ENCODE measurements at regions not wholly inside any gene's neighbourhood (a gene's known extent, or its start where the extent isn't known, plus 50 kb on each side); places are given as distances from the start of the nearest gene placed in this dataset.
"Not testable (repeated sequence)": the region's sequence is repeated elsewhere in the genome, so short reads cannot be mapped to it uniquely, and the experiment has no call there.

DNA sequence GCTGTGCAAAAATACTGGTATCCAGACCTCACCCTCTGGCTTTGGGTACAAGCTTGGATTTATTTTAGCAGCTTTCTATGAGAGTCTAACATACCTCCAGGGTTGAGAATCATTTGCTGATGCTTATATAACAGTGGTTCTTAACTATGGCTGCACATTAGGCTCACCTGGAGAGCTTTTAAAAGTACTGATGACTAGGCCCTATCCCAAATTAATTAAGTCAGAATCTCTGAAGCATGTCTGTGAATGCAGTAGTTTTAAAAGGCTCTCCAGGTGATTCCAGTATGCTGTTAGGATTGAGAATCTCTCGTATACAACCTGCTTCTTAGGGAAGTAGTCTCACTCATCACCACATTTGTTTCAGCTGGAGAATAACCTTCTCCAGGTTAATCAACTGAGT, 99.2 kb downstream of the PDHA2 start:
- Histone ChIP-seq H3K9ac (ENCODE audit: low read depth in 2 of 2, low read length in 2 of 2) (no peak overlapping the region), H3K27me3 (no peaks in the 10 kb centered on the region), H3K4me1 (no peaks in the 10 kb centered on the region), H3K27ac (no peak overlapping the region), H3K9me3 (no peaks in the 10 kb centered on the region), H3K36me3 (no peaks in the 10 kb centered on the region), H3K4me3 (no peak overlapping the region)
- intact Hi-C loops (cut with DNase I) = no loop called here
- TF ChIP-seq, protein P1, sequence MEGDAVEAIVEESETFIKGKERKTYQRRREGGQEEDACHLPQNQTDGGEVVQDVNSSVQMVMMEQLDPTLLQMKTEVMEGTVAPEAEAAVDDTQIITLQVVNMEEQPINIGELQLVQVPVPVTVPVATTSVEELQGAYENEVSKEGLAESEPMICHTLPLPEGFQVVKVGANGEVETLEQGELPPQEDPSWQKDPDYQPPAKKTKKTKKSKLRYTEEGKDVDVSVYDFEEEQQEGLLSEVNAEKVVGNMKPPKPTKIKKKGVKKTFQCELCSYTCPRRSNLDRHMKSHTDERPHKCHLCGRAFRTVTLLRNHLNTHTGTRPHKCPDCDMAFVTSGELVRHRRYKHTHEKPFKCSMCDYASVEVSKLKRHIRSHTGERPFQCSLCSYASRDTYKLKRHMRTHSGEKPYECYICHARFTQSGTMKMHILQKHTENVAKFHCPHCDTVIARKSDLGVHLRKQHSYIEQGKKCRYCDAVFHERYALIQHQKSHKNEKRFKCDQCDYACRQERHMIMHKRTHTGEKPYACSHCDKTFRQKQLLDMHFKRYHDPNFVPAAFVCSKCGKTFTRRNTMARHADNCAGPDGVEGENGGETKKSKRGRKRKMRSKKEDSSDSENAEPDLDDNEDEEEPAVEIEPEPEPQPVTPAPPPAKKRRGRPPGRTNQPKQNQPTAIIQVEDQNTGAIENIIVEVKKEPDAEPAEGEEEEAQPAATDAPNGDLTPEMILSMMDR (IDR thresholded peaks at IDR 0.05) = no peak
- no peak for DNase-seq

DNA sequence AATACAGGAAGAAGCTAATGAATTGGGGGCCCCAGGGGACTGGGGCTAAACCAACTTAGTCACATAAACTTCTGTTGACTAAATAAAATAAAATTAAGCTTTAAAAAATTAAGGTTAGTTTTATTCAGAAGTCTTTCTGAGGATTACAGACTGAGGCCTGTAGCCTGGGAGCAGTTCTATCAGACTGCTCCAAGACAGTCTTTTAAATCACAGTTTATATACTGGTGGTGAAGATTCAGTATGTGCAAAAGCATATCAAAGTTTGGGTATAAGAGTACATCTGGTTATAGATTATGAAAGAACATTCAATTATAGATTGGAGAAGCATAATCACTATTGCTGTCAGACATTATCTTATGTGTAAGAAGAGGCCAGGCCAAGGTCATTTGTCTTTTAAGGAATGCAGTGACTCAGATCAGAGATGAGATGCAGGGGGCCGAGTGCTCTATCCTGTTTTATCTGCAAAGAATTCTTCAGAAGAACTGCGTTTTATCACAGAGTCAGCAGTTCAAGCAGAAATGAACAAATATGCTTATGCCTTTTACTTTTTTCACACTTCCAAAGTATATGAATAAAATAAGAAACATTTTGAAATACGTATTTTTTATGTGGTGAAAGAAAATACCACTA, 109.4 kb downstream of the PDHA2 start:
- H3K27me3 ChIP-seq = no peaks in the 10 kb centered on the region
- H3K4me1 ChIP-seq = no peaks in the 10 kb centered on the region
- H3K36me3 ChIP-seq = no peaks in the 10 kb centered on the region
- H3K9ac ChIP-seq (ENCODE audit: low read depth in 2 of 2, low read length in 2 of 2) = no peak overlapping the region
- H3K4me3 ChIP-seq = no peak overlapping the region
- no peaks in the 10 kb centered on the region for H3K9me3 ChIP-seq
- intact Hi-C loops (cut with DNase I) = no loop called here
- no peak for DNase-seq
- TF ChIP-seq, protein P1 (IDR thresholded peaks at IDR 0.05) = no peak
- H3K27ac ChIP-seq = no peak overlapping the region

DNA sequence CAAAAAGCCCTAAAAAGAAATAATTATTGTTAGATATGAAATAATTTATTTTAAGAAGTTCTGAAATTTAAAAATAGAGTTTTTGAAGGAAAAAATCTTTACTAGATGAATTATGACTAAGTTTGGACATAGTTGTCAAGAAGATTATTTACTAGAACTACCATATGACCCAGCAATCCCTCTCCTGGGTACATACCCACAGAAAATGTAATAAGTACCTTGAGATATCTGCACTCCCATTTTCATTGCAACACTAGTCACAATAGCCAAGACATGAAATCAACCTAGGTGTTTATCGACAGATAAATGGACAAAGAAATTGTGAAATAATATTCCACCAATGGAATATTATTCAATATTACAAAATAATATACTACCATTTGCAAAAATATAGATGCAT, 109.9 kb downstream of the PDHA2 start:
- DNase-seq = no peak
- Histone ChIP-seq H3K27ac (no peak overlapping the region), H3K9ac (ENCODE audit: low read depth in 2 of 2, low read length in 2 of 2) (no peak overlapping the region), H3K9me3 (no peaks in the 10 kb centered on the region), H3K27me3 (no peaks in the 10 kb centered on the region), H3K4me1 (no peaks in the 10 kb centered on the region), H3K4me3 (no peak overlapping the region), H3K36me3 (no peaks in the 10 kb centered on the region)
- intact Hi-C loops (cut with DNase I) = no loop called here
- TF ChIP-seq, protein P1 (IDR thresholded peaks at IDR 0.05) = no peak

DNA sequence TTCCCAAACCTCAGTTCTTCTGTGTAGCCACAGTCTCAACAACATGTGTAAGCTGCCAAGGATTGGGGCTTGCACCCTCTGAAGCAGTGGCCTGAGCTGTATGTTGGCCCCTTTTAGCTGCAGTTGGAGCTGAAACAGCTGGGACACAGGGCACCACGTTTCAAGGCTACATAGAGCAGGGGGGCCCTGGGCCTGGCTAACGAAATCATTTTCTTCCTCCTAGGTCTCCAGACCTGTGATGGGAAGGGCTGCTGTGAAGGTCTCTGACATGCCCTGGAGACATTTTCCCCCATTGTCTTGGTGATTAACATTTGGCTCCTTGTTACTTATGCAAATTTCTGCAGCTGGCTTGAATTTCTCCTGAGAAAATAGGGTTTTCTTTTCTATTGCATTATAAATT, 112.6 kb downstream of the PDHA2 start:
- H3K4me3 ChIP-seq; H3K27ac ChIP-seq; H3K9me3 ChIP-seq; H3K27me3 ChIP-seq; H3K4me1 ChIP-seq; intact Hi-C loops (cut with DNase I); H3K9ac ChIP-seq (ENCODE audit: low read depth in 2 of 2, low read length in 2 of 2); DNase-seq; H3K36me3 ChIP-seq: not testable (repeated sequence)

DNA sequence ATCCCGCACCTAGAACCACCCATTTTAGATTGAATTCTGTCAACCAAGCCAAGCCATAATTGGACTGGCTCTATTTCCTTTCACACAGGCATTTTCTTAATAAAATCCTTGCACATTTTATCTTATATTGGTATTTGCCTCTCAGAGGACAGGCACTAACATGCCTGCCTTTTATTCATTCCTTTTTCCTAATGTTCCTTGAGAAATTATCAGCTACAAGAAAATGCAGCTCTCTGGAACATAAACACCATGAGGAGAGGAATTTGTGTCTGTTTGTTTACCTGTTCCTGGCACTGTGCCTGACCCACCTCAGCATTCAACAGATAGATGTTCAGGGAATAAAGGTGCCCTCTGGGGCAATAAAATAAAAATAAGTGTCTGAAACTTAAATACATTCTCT, 116.2 kb downstream of the PDHA2 start:
- DNase-seq = no peak
- Histone ChIP-seq H3K9ac (ENCODE audit: low read depth in 2 of 2, low read length in 2 of 2) (no peak overlapping the region), H3K27ac (no peak overlapping the region), H3K9me3 (no peaks in the 10 kb centered on the region), H3K36me3 (no peaks in the 10 kb centered on the region), H3K4me3 (no peak overlapping the region), H3K4me1 (no peaks in the 10 kb centered on the region), H3K27me3 (no peaks in the 10 kb centered on the region)
- intact Hi-C loops (cut with DNase I) = no loop called here
- TF ChIP-seq, protein P1 (IDR thresholded peaks at IDR 0.05) = no peak

DNA sequence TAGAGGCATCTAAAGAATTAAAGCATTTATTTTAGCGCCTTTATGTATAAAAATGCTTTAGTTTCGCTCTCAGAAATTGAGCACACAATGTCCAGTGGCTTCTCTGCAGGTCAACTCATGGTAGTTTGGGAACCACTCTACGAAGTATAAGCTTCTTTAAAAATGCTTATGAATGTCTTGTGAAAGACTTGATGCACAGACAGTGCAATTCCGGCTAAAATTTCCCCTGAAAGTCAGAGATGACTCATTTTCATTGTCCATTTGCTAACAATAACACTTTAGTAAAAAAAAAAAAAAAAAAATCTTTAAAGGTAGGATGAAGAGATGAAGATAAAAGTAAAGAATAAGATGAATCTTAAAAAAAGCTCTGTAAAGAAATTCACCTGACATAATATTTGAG, 117.2 kb downstream of the PDHA2 start:
- Histone ChIP-seq H3K4me3 (no peak overlapping the region), H3K27ac (no peak overlapping the region), H3K27me3 (no peaks in the 10 kb centered on the region), H3K4me1 (no peaks in the 10 kb centered on the region), H3K9ac (ENCODE audit: low read depth in 2 of 2, low read length in 2 of 2) (no peak overlapping the region), H3K36me3 (no peaks in the 10 kb centered on the region), H3K9me3 (no peaks in the 10 kb centered on the region)
- no peak for DNase-seq
- intact Hi-C loops (cut with DNase I) = no loop called here
- TF ChIP-seq, protein P1 (IDR thresholded peaks at IDR 0.05) = no peak
